ENCODE measurements at regions not wholly inside any gene's neighbourhood (a gene's known extent, or its start where the extent isn't known, plus 50 kb on each side); places are given as distances from the start of the nearest gene placed in this dataset.
"Not testable (repeated sequence)": the region's sequence is repeated elsewhere in the genome, so short reads cannot be mapped to it uniquely, and the experiment has no call there.

- TF ChIP-seq, protein P1, sequence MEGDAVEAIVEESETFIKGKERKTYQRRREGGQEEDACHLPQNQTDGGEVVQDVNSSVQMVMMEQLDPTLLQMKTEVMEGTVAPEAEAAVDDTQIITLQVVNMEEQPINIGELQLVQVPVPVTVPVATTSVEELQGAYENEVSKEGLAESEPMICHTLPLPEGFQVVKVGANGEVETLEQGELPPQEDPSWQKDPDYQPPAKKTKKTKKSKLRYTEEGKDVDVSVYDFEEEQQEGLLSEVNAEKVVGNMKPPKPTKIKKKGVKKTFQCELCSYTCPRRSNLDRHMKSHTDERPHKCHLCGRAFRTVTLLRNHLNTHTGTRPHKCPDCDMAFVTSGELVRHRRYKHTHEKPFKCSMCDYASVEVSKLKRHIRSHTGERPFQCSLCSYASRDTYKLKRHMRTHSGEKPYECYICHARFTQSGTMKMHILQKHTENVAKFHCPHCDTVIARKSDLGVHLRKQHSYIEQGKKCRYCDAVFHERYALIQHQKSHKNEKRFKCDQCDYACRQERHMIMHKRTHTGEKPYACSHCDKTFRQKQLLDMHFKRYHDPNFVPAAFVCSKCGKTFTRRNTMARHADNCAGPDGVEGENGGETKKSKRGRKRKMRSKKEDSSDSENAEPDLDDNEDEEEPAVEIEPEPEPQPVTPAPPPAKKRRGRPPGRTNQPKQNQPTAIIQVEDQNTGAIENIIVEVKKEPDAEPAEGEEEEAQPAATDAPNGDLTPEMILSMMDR (IDR thresholded peaks at IDR 0.05; ENCODE audit: poor library complexity, severe bottlenecking), result no peak
- no peaks in the 10 kb centered on the region for H3K27me3 ChIP-seq (ENCODE audit: insufficient read depth, poor library complexity, severe bottlenecking)
- no peak for DNase-seq (ENCODE audit: low spot score)
These were observed 173.8 kb upstream of the RAI2 start for GRCh38 chrX:18034945-18035344.

DNA sequence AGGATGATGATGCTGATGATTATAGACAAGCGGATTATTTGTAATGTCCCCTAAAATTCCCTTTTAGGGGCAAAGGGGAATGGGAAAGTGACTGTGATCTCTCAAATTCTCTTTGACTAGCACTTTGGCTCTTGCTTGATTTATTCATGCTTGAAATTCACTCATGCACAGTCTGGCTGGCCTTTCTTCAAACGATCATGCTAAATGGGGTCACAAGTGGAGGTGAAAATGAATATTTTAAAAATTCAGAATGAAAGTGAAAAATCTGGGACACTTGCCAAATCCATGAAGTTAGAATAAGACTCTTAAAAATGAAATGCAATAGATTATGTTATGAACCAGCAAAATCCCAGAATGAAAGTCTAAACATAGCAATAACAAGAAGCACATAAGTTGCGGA is 173.4 kb upstream of the RAI2 start:
- H3K36me3 ChIP-seq (ENCODE audit: low read depth), result no peaks in the 10 kb centered on the region
- DNase-seq (ENCODE audit: low spot score) (no peak), ATAC-seq (ENCODE audit: low read depth) (no peak)
- H3K4me3 ChIP-seq (ENCODE audit: severe bottlenecking), result no peak overlapping the region
- H3K4me1 ChIP-seq (ENCODE audit: insufficient read depth, poor library complexity, severe bottlenecking), result no peaks in the 10 kb centered on the region
- no peaks in the 10 kb centered on the region for H3K27me3 ChIP-seq (ENCODE audit: insufficient read depth, poor library complexity, severe bottlenecking)
- no peaks in the 10 kb centered on the region for H3K9me3 ChIP-seq (ENCODE audit: severe bottlenecking)
- H3K27ac ChIP-seq (ENCODE audit: poor library complexity, severe bottlenecking), result no peak overlapping the region
- TF ChIP-seq, protein P1 (IDR thresholded peaks at IDR 0.05; ENCODE audit: poor library complexity, severe bottlenecking), result no peak

More at GRCh38 chrX:18034945-18035344, 173.8 kb upstream of the RAI2 start:
- no peaks in the 10 kb centered on the region for H3K4me1 ChIP-seq (ENCODE audit: insufficient read depth, poor library complexity, severe bottlenecking)
- no peaks in the 10 kb centered on the region for H3K9me3 ChIP-seq (ENCODE audit: severe bottlenecking)
- no peak for ATAC-seq (ENCODE audit: low read depth)
- no peaks in the 10 kb centered on the region for H3K36me3 ChIP-seq (ENCODE audit: low read depth)
- H3K4me3 ChIP-seq (ENCODE audit: severe bottlenecking), result no peak overlapping the region
- no peak overlapping the region for H3K27ac ChIP-seq (ENCODE audit: poor library complexity, severe bottlenecking)

GRCh38 chrX:18032486-18033221 is 171.6 kb upstream of the RAI2 start:
- H3K27me3 ChIP-seq (ENCODE audit: insufficient read depth, poor library complexity, severe bottlenecking), result no peaks in the 10 kb centered on the region
- H3K9me3 ChIP-seq (ENCODE audit: severe bottlenecking), result no peaks in the 10 kb centered on the region
- DNase-seq (ENCODE audit: low spot score) (no peak), ATAC-seq (ENCODE audit: low read depth) (no peak)
- no peaks in the 10 kb centered on the region for H3K36me3 ChIP-seq (ENCODE audit: low read depth)
- H3K27ac ChIP-seq (ENCODE audit: poor library complexity, severe bottlenecking), result no peak overlapping the region
- no peak overlapping the region for H3K4me3 ChIP-seq (ENCODE audit: severe bottlenecking)
- H3K4me1 ChIP-seq (ENCODE audit: insufficient read depth, poor library complexity, severe bottlenecking), result no peaks in the 10 kb centered on the region
- TF ChIP-seq, protein P1 (IDR thresholded peaks at IDR 0.05; ENCODE audit: poor library complexity, severe bottlenecking), result no peak

DNA sequence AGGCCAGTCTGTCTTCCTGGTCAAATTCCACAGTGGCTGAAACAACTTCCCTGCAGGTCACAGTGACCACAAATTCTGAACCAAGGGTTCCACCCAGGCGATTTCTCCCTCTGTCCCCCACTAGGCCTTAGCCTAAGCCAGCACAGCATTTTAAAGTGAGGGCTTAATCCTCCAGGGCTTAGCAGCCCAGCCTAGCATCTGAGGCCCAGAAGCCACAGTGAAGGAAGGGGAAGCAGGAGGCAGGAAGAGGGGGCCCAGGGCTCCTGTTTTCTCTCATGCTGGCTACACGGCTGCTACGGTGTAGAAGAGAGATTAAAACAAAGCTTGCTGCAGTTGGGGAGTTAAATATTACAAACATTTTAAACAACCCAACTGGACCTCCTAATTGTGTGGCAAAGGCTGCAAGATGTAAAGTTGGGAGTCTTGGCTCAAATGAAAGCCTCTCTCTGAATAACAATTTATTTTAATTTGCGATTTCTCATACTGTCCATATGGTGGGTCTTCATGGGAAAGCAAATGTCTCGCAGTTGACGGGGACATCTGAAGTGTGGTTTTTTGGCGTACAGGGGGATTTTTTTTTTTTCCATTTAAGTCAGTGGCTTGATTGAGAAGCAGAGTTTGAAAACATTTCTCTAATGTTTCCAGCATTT is 170.8 kb upstream of the RAI2 start:
- DNase-seq (ENCODE audit: low spot score) (no peak), ATAC-seq (ENCODE audit: low read depth) (no peak)
- Histone ChIP-seq H3K27ac (ENCODE audit: poor library complexity, severe bottlenecking) (no peak overlapping the region), H3K4me3 (ENCODE audit: severe bottlenecking) (no peak overlapping the region), H3K36me3 (ENCODE audit: low read depth) (no peaks in the 10 kb centered on the region), H3K4me1 (ENCODE audit: insufficient read depth, poor library complexity, severe bottlenecking) (no peaks in the 10 kb centered on the region), H3K27me3 (ENCODE audit: insufficient read depth, poor library complexity, severe bottlenecking) (no peaks in the 10 kb centered on the region), H3K9me3 (ENCODE audit: severe bottlenecking) (no peaks in the 10 kb centered on the region)
- TF ChIP-seq, protein P1 (IDR thresholded peaks at IDR 0.05; ENCODE audit: poor library complexity, severe bottlenecking), result no peak

- not testable (repeated sequence) for H3K27me3 ChIP-seq (ENCODE audit: insufficient read depth, poor library complexity, severe bottlenecking); H3K9me3 ChIP-seq (ENCODE audit: severe bottlenecking); H3K27ac ChIP-seq (ENCODE audit: poor library complexity, severe bottlenecking); ATAC-seq (ENCODE audit: low read depth); H3K4me1 ChIP-seq (ENCODE audit: insufficient read depth, poor library complexity, severe bottlenecking); H3K4me3 ChIP-seq (ENCODE audit: severe bottlenecking); H3K36me3 ChIP-seq (ENCODE audit: low read depth); DNase-seq (ENCODE audit: low spot score)
These were observed 169.6 kb upstream of the RAI2 start for GRCh38 chrX:18030656-18031055.

Data from RWPE2 (cell line).